Heart left ventricle (tissue), 16 donors: ENCODE measurements at regions not wholly inside any gene's neighbourhood (a gene's known extent, or its start where the extent isn't known, plus 50 kb on each side); places are given as distances from the start of the nearest gene placed in this dataset.

Experiments
- ATAC-seq, 4 donors: fragments of 200-7000 bp; cut with Tn5 transposase; one replicate each; pipeline ENCODE4 v1.9.1; 2020 to 2022; ENCODE audit warnings: moderate library complexity in 4 of 4, mild to moderate bottlenecking in 3 of 4, moderate number of reproducible peaks in 1 of 4
- DNase-seq, 5 donors: peaks; one replicate each; pipeline ENCODE4 v3.0.0-alpha.2; 2020
- H3K27ac ChIP-seq, 12 donors: fragments of 200-600 bp; sonication (generic) in 4 of 12; one replicate each; pipeline versions ENCODE4 v1.5.0 to v1.8.0; 2016 to 2022; ENCODE audit warnings: mild to moderate bottlenecking in 2 of 12
- H3K27me3 ChIP-seq, 9 donors: fragments of 200-600 bp; sonication (generic) in 2 of 9; one replicate each; pipeline versions ENCODE4 v1.5.1 to v1.8.0; 2016 to 2022; ENCODE audit warnings: mild to moderate bottlenecking in 3 of 9
- H3K36me3 ChIP-seq, 9 donors: fragments of 200-600 bp; sonication (generic) in 2 of 9; one replicate each; pipeline versions ENCODE4 v1.5.0 to v1.8.0; 2018 to 2022; ENCODE audit warnings: mild to moderate bottlenecking in 2 of 9
- H3K4me1 ChIP-seq, 12 donors: fragments of 200-600 bp; sonication (generic) in 4 of 12; one replicate each; pipeline versions ENCODE4 v1.5.0 to v1.8.0; 2016 to 2022; ENCODE audit warnings: mild to moderate bottlenecking in 3 of 12
- H3K4me3 ChIP-seq, 12 donors: fragments of 200-600 bp; sonication (generic) in 4 of 12; one replicate each; pipeline versions ENCODE4 v1.5.0 to v1.8.0; 2017 to 2022; ENCODE audit warnings: mild to moderate bottlenecking in 9 of 12, moderate library complexity in 4 of 12
- H3K9me3 ChIP-seq, 12 donors: fragments of 200-600 bp; sonication (generic) in 4 of 12; one replicate each; pipeline versions ENCODE4 v1.5.0 to v1.8.0; 2016 to 2022; ENCODE audit warnings: mild to moderate bottlenecking in 1 of 12
- POLR2A ChIP-seq, 2 donors: fragments of 450-650 bp; IDR thresholded peaks; one replicate each; pipeline ENCODE4 v1.6.1; 2017; ENCODE audit warnings: antibody characterized with exemption in 2 of 2, mild to moderate bottlenecking in 2 of 2, moderate library complexity in 2 of 2
- WGBS, 4 donors: extraction: QIAGEN DNeasy Blood & Tissue Kit in 2 of 4; methylation state at CpG; one replicate each; pipeline versions ENCODE4 v1.1.5 to v1.1.7; 2013 to 2018; 5-methylcytosine and 5-hydroxymethylcytosine counted together
- intact Hi-C, 10 donors: fragments of 100-400 bp; cut with DNase I; formaldehyde crosslinking; loops; one replicate each; pipeline versions ENCODE4 v1.11.1 to v1.14.2; 2022
- TF ChIP-seq, protein P1 (sequence below), 12 donors: fragments of 200-600 bp; sonication (generic) in 4 of 12; IDR thresholded peaks; one replicate each; pipeline versions ENCODE4 v1.5.0 to v1.8.0; 2018 to 2022; ENCODE audit warnings: antibody characterized with exemption in 12 of 12, mild to moderate bottlenecking in 5 of 12
- donor health status: ischemic (EF 13 %, LVEDD 7.1; RV severe dilation, severe dysfunction).
- donor health status: healthy with polysubstance abuse.
- donor health status: DM: no; HTN: yes; CAD: no.
- donor health status: DM: no; HTN: no; CAD: no.
- donor health status: ischemic (EF 25% LVEDD 6.9; RV normal size, moderate dysfunction).
- donor health status: ischemic (EF 25% LVEDD 5.7; RV mildly dilated, moderate dysfunction).
- donor health status: healthy.
- donor health status: DM: yes; HTN: yes; CAD: no.
- donor health status: ischemic (EF 35%, LVEDD 5.7; RV mildly dilated, moderate dysfunction).
- donor health status: nonischemic (EF 11% LVEDD 7.7; RV severe dilation, severe dysfunction).
- donor health status: DM: yes; HTN: yes; CAD: no.
- donor health status: PGD.
- donor health status: ischemic (EF 29% LVEDD 5.4; RV normal size, mild dysfunction).
- donor health status: nonischemic (EF 23%, LVEDD 6.1; RV moderate dilation, normal function).

DNA sequence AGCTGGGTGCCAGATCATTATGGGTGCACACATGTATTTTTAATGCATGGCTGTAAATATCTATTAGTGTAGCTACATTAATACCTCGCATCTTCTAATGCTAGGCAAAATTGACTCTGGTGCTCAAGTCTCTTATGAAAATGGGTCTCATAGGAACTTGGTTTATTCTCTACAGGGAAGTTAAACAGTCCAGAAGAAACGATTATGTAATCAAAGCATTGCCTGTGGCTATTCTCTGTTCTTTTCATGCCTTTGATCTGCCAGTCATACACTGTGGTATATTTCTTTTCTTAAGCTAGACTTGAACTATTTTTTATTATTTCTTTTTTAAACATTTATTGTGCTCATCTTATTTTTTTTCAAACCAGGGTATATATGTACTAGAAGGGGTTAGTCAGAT is 1015.0 kb downstream of the SLITRK1 start:
- intact Hi-C loops = no loop called here
- no peaks in the 10 kb centered on the region for H3K36me3 ChIP-seq
- 66 to 80% (median 73%) methylated on average over 2 of the region's 2 CpGs for WGBS, 4 donors
- ATAC-seq (no peak), DNase-seq (no peak)
- H3K4me1 ChIP-seq = no peaks in the 10 kb centered on the region
- no peak overlapping the region for H3K4me3 ChIP-seq
- no peak for TF ChIP-seq POLR2A (IDR thresholded peaks at IDR 0.05)
- TF ChIP-seq, protein P1, sequence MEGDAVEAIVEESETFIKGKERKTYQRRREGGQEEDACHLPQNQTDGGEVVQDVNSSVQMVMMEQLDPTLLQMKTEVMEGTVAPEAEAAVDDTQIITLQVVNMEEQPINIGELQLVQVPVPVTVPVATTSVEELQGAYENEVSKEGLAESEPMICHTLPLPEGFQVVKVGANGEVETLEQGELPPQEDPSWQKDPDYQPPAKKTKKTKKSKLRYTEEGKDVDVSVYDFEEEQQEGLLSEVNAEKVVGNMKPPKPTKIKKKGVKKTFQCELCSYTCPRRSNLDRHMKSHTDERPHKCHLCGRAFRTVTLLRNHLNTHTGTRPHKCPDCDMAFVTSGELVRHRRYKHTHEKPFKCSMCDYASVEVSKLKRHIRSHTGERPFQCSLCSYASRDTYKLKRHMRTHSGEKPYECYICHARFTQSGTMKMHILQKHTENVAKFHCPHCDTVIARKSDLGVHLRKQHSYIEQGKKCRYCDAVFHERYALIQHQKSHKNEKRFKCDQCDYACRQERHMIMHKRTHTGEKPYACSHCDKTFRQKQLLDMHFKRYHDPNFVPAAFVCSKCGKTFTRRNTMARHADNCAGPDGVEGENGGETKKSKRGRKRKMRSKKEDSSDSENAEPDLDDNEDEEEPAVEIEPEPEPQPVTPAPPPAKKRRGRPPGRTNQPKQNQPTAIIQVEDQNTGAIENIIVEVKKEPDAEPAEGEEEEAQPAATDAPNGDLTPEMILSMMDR (IDR thresholded peaks at IDR 0.05) = no peak
- peaks cover 0 to 9% (median 0%) of the 10 kb centered on the region in 12 donors for H3K9me3 ChIP-seq
- H3K27ac ChIP-seq = no peak overlapping the region
- no peaks in the 10 kb centered on the region for H3K27me3 ChIP-seq

DNA sequence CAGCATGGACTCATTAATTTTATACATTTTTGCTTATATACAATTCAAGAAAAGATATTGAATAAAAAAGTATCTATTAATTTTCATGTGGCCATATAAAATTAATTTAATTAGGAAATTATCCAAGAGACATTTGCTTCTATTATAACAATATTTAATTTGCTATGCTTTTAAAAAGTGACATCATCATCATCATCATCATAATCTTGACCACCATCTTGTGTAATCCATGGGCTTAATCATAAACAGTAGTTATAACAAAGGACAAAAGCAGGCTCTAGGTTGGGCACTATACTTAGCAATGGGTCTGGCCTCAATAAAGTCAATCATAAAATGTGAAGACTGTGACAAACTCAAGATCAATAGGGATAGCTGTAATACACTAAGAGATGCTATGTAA is 1031.6 kb downstream of the SLITRK1 start:
- DNase-seq (no peak), ATAC-seq (no peak)
- Histone ChIP-seq H3K4me3 (no peak overlapping the region), H3K27ac (no peak overlapping the region), H3K27me3 (no peaks in the 10 kb centered on the region), H3K36me3 (no peaks in the 10 kb centered on the region), H3K4me1 (no peaks in the 10 kb centered on the region), H3K9me3 (peaks cover 0 to 4% (median 0%) of the 10 kb centered on the region in 12 donors)
- intact Hi-C loops = no loop called here
- no peak for TF ChIP-seq POLR2A (IDR thresholded peaks at IDR 0.05)
- TF ChIP-seq, protein P1 (IDR thresholded peaks at IDR 0.05) = no peak

DNA sequence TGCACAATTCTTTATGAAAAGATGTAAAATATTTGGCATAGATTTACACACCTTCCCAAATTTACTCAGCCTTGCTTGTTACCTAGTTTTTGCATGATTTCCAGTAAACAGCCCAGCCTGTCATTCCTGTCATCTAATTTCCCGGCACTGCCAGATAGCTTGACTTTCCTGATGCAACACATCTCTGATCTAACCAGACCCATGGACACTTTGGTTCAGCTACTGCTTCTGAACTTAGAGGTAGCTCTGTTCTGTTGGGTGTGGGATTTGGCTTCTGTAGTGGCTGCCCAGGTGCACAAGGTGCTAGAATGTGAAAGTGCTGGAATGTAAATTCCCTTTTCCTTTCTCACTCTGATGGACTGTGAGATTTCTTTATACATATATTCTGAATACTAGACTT is 1033.5 kb downstream of the SLITRK1 start:
- ATAC-seq = no peak
- H3K27ac ChIP-seq = no peak overlapping the region

DNA sequence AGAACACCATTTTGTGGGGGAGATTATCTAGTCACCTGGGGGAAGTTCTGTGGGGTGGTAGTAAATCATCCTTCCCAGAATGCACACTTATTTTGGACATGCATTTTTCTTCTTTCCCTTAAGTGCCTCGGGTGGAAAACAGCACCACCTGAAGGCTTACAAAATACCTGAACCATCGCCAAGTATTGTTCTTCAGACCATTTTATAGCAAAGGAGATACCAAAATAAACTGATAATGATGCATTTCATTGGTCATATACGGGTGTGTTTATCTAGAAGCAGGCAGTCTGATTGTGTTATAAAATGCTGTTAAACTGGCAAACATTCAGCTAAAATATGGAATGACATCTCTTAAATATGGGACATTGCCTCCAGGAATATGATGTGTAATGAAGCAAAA is 1034.7 kb downstream of the SLITRK1 start:
- Histone ChIP-seq H3K36me3 (no peaks in the 10 kb centered on the region), H3K27me3 (no peaks in the 10 kb centered on the region), H3K9me3 (peaks cover 0 to 9% (median 0%) of the 10 kb centered on the region in 12 donors), H3K27ac (no peak overlapping the region), H3K4me3 (no peak overlapping the region), H3K4me1 (no peaks in the 10 kb centered on the region)
- ATAC-seq (no peak), DNase-seq (no peak)
- TF ChIP-seq, protein P1 (IDR thresholded peaks at IDR 0.05) = no peak
- TF ChIP-seq POLR2A (IDR thresholded peaks at IDR 0.05) = no peak
- intact Hi-C loops = no loop called here
- WGBS, 4 donors = 63 to 85% (median 64%) methylated on average over 3 of the region's 3 CpGs

More for the DNA sequence above, 1033.5 kb downstream of the SLITRK1 start:
- no peaks in the 10 kb centered on the region for H3K27me3 ChIP-seq
- 82 to 91% (median 86%) methylated on average over 1 of the region's 1 CpG for WGBS, 4 donors
- H3K4me1 ChIP-seq = no peaks in the 10 kb centered on the region
- H3K4me3 ChIP-seq = no peak overlapping the region
- no peaks in the 10 kb centered on the region for H3K36me3 ChIP-seq
- peaks cover 0 to 9% (median 0%) of the 10 kb centered on the region in 12 donors for H3K9me3 ChIP-seq
- no peak for DNase-seq
- intact Hi-C loops = no loop called here
- TF ChIP-seq, protein P1 (IDR thresholded peaks at IDR 0.05) = no peak
- TF ChIP-seq POLR2A (IDR thresholded peaks at IDR 0.05) = no peak
